ENCODE measurements at regions not wholly inside any gene's neighbourhood (a gene's known extent, or its start where the extent isn't known, plus 50 kb on each side); places are given as distances from the start of the nearest gene placed in this dataset.

- H3K27ac ChIP-seq (ENCODE audit: low read depth, low read length), result no peak overlapping the region
- H3K9me3 ChIP-seq (ENCODE audit: control insufficient read depth, insufficient read depth, low read length), result no peaks in the 10 kb centered on the region
- H3K4me3 ChIP-seq (ENCODE audit: low read length), result no peak overlapping the region
- no peak for TF ChIP-seq EZH2phosphoT487 (IDR thresholded peaks at IDR 0.05; ENCODE audit: borderline replicate concordance, low read length)
- no peak for TF ChIP-seq CTCF (IDR thresholded peaks at IDR 0.05; ENCODE audit: low read depth, low read length, poor library complexity, severe bottlenecking)
- H3K4me1 ChIP-seq (ENCODE audit: control insufficient read depth, low read length), result no peaks in the 10 kb centered on the region
- H3K9me2 ChIP-seq (replicated peaks; ENCODE audit: control insufficient read depth, low read length), result no peaks in the 10 kb centered on the region
- no peak overlapping the region for H3K4me2 ChIP-seq (ENCODE audit: low read length)
- no peaks in the 10 kb centered on the region for H3K79me2 ChIP-seq (ENCODE audit: control insufficient read depth, low read length)
- H4K20me1 ChIP-seq (ENCODE audit: control insufficient read depth, insufficient read depth, low read depth, low read length), result no peaks in the 10 kb centered on the region
- no peaks in the 10 kb centered on the region for H3K36me3 ChIP-seq (ENCODE audit: control insufficient read depth, low read length)
- H3F3A ChIP-seq (ENCODE audit: control insufficient read depth, insufficient read depth), result no peaks in the 10 kb centered on the region
- peaks cover 5% of the 10 kb centered on the region; the same call in 1 of the 2 replicates for H3K27me3 ChIP-seq (ENCODE audit: control insufficient read depth, low read length)
Observed at GRCh38 chr5:42884326-42884725, 72.6 kb upstream of the SELENOP start.

- no peak overlapping the region for H3K4me3 ChIP-seq (ENCODE audit: low read length)
- H3K27ac ChIP-seq (ENCODE audit: low read depth, low read length), result no peak overlapping the region
- no peaks in the 10 kb centered on the region for H3K9me2 ChIP-seq (replicated peaks; ENCODE audit: control insufficient read depth, low read length)
- no peak overlapping the region for H3K4me2 ChIP-seq (ENCODE audit: low read length)
- no peaks in the 10 kb centered on the region for H3K4me1 ChIP-seq (ENCODE audit: control insufficient read depth, low read length)
- TF ChIP-seq CTCF (IDR thresholded peaks at IDR 0.05; ENCODE audit: low read depth, low read length, poor library complexity, severe bottlenecking) (no peak), EZH2phosphoT487 (IDR thresholded peaks at IDR 0.05; ENCODE audit: borderline replicate concordance, low read length) (no peak)
- H3K79me2 ChIP-seq (ENCODE audit: control insufficient read depth, low read length), result no peaks in the 10 kb centered on the region
- H3K27me3 ChIP-seq (ENCODE audit: control insufficient read depth, low read length), result peaks cover 5% of the 10 kb centered on the region; the same call in 1 of the 2 replicates
- H4K20me1 ChIP-seq (ENCODE audit: control insufficient read depth, insufficient read depth, low read depth, low read length), result no peaks in the 10 kb centered on the region
- no peaks in the 10 kb centered on the region for H3F3A ChIP-seq (ENCODE audit: control insufficient read depth, insufficient read depth)
- no peaks in the 10 kb centered on the region for H3K9me3 ChIP-seq (ENCODE audit: control insufficient read depth, insufficient read depth, low read length)
- H3K36me3 ChIP-seq (ENCODE audit: control insufficient read depth, low read length), result no peaks in the 10 kb centered on the region
Observed at GRCh38 chr5:42881416-42882117, 69.9 kb upstream of the SELENOP start.

- TF ChIP-seq CTCF (IDR thresholded peaks at IDR 0.05; ENCODE audit: low read depth, low read length, poor library complexity, severe bottlenecking), result no peak
- TF ChIP-seq EZH2phosphoT487 (IDR thresholded peaks at IDR 0.05; ENCODE audit: borderline replicate concordance, low read length), result no peak
- H3K9me3 ChIP-seq (ENCODE audit: control insufficient read depth, insufficient read depth, low read length), result 0 out of 2 replicates have a peak, but pooled peaks cover under 1% of the 10 kb centered on the region
- no peaks in the 10 kb centered on the region for H3F3A ChIP-seq (ENCODE audit: control insufficient read depth, insufficient read depth)
- H3K4me1 ChIP-seq (ENCODE audit: control insufficient read depth, low read length), result peaks cover 3% of the 10 kb centered on the region
- no peaks in the 10 kb centered on the region for H3K79me2 ChIP-seq (ENCODE audit: control insufficient read depth, low read length)
- no peak overlapping the region for H3K27ac ChIP-seq (ENCODE audit: low read depth, low read length)
- no peaks in the 10 kb centered on the region for H3K9me2 ChIP-seq (replicated peaks; ENCODE audit: control insufficient read depth, low read length)
- peaks cover 5% of the 10 kb centered on the region; the same call in 1 of the 2 replicates for H3K27me3 ChIP-seq (ENCODE audit: control insufficient read depth, low read length)
- H4K20me1 ChIP-seq (ENCODE audit: control insufficient read depth, insufficient read depth, low read depth, low read length), result no peaks in the 10 kb centered on the region
- H3K36me3 ChIP-seq (ENCODE audit: control insufficient read depth, low read length), result no peaks in the 10 kb centered on the region
- H3K4me3 ChIP-seq (ENCODE audit: low read length), result no peak overlapping the region
- no peak overlapping the region for H3K4me2 ChIP-seq (ENCODE audit: low read length)
Observed at GRCh38 chr5:42880496-42881150, 68.9 kb upstream of the SELENOP start.

Measured in DOHH2 (cell line).